Stimulated activated CD4-positive, alpha-beta T cell treated with anti-CD3 and anti-CD28 coated beads, TNF-alpha, amount 100 ng/mL, for 24 hours (primary cell): ENCODE measurements at regions not wholly inside any gene's neighbourhood (a gene's known extent, or its start where the extent isn't known, plus 50 kb on each side); places are given as distances from the start of the nearest gene placed in this dataset.
"Not testable (repeated sequence)": the region's sequence is repeated elsewhere in the genome, so short reads cannot be mapped to it uniquely, and the experiment has no call there.

Experiments used
- DNase-seq, 3 experiments: peaks; one replicate each; pipeline ENCODE4 v3.0.0-alpha.2; 2020; ENCODE audit warnings: low read depth in 3 of 3

DNA sequence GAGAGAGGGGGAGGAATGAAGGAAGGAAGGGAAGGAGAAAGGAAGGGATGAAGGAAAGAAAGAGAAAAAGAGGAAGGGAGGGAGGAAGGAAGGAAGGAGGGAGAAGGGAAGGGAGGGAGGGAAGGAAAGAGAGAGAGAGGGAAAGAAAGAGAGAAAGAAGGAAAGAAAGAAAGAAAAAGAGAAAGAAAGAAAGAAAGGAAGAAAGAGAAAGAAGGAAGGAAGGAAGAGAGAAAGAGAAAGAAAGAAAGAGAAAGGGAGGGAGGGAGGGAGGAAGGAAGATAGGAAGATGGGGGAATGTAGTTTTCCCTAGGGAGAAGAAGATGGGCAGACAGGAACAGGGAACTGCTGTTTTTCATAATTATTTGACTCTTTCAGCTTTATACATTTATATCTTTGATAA, 115.1 kb upstream of the CXADR start:
- no peak for DNase-seq

DNA sequence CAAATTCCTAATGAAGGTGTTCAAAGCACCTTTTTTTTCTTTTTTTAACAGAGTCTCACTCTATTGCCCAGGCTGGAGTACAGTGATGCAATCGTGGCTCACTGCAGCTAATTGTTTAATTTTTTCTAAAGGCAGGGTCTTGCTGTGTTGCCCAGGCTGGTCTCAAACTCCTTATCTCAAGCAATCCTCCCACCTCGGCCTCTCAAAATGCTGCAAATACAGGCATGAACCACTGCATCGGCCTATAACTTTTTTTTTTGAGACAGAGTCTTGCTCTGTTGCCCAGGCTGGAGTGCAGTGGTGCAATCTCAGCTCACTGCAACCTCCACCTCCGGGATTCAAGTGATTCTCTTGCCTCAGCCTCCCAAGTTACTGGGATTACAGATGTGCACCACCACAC, 113.9 kb upstream of the CXADR start:
- not testable (repeated sequence) for DNase-seq

DNA sequence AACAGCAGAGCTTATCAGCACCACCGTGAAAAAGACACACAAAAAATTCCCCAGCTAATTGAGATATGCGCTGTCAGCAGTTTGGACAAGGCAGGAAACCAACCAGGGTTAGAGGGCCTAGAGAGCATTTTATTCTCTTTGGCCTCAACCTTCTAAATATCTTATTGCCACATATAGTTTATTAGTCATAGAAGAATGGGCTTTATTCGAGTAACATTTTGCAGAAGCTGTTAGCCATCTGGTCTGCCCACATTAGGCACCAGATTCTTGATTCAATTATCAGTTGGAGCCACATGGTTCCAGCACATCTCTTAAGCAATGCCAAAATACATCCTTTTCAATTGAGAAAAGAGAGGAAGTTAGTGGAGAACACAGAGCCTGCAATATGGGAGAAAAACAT, 109.9 kb upstream of the CXADR start:
- no peak for DNase-seq

GRCh38 chr21:17406202-17406601, 106.6 kb upstream of the CXADR start:
- no peak for DNase-seq

DNA sequence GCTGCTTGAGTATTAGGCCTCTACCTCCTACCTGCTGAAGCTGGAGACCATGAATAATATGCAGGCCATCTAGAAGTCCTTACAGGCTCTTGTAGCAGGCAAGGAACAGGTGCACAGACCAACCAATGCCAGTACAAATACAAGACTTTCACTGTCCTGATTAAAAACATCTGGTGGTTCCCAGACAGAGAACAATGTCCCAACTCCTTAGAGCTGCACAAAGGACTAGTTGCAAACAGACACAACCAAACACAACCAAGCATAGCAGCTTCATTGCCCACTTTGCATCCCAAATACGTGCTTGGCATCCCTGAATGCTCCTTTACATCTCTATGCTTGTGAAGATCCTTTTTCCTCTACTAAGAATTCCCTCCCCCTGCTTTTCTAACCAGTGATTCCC, 98.1 kb upstream of the CXADR start:
- DNase-seq = no peak

DNA sequence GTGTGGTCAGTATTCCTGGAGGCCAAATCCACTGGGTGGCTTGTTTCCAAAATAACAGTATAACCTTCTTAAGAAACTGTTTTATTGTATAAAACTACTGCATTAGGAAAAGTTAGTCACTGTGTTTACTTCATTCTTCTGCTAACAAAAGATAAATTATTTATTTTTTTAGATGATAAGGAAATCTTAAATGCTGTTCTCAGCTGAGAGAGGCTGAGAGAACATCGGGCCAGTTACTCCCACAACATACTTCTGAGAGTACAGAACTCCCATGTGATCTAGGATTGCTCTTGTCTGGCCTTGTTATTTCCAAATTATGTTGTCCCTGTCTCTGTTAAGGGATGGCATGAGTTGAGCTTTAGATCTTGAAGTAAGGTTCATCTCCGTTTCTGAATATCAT, 96.7 kb upstream of the CXADR start:
- no peak for DNase-seq

GRCh38 chr21:17422931-17423330, 89.9 kb upstream of the CXADR start:
- no peak for DNase-seq

- DNase-seq = no peak
These were observed 85.7 kb upstream of the CXADR start for GRCh38 chr21:17427157-17427556.

- DNase-seq = no peak
These were observed 84.9 kb upstream of the CXADR start for GRCh38 chr21:17427831-17428483.

- DNase-seq = no peak
These were observed 84.4 kb upstream of the CXADR start for GRCh38 chr21:17428484-17428869.

DNA sequence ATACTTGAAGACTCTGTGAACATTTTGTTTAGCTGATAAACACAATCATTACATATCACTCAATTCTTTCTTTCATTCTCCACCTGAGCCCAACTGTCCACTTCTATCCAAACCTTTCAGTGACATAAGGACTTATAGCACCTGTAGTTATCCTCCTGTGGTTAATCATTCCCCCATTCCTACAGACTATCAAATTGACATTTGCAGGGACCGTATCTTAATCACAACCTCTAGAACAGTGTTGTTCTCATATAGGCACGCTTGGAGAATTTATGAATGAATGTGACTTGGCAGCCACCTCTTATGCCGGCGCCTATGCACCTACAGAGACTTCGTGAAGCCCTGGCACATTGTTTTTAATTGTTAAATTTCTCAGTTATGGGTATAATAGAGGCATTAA, 83.9 kb upstream of the CXADR start:
- no peak for DNase-seq

GRCh38 chr21:17429936-17430335, 82.9 kb upstream of the CXADR start:
- DNase-seq = no peak

DNA sequence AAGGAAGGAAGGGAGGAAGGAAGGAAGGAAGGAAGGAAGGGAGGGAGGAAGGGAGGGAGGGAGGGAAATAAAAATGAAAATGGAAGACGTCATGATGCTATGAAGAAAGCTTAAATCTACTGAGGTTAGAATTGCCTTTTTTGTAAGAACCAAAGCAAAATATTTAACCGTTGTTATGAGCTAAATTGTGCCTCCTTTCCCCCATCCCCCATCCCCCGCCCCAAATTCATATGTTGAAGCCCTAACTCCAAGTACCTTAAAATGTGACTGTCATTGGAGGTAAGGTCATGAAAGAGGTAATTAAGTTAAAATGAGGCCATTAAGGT, 80.1 kb upstream of the CXADR start:
- no peak for DNase-seq

DNA sequence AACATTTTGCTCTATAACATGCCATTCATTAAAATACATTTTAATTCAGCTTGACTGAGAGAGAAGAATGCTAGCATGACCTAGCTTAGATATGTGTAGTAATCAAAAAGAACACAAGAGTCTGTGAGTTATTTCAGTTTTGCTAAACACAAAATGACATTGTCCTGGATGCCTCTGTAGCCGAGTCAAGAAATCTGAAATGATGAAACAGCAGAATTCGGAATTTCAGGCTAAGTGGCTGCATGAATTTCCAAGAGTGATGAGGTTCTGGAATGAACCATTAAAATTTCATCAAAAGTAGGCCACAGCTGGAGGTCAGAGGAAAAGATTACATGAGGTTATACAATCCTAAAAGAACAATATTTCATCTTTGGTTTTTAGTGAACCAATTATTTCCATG, 79.1 kb upstream of the CXADR start:
- DNase-seq = no peak

DNA sequence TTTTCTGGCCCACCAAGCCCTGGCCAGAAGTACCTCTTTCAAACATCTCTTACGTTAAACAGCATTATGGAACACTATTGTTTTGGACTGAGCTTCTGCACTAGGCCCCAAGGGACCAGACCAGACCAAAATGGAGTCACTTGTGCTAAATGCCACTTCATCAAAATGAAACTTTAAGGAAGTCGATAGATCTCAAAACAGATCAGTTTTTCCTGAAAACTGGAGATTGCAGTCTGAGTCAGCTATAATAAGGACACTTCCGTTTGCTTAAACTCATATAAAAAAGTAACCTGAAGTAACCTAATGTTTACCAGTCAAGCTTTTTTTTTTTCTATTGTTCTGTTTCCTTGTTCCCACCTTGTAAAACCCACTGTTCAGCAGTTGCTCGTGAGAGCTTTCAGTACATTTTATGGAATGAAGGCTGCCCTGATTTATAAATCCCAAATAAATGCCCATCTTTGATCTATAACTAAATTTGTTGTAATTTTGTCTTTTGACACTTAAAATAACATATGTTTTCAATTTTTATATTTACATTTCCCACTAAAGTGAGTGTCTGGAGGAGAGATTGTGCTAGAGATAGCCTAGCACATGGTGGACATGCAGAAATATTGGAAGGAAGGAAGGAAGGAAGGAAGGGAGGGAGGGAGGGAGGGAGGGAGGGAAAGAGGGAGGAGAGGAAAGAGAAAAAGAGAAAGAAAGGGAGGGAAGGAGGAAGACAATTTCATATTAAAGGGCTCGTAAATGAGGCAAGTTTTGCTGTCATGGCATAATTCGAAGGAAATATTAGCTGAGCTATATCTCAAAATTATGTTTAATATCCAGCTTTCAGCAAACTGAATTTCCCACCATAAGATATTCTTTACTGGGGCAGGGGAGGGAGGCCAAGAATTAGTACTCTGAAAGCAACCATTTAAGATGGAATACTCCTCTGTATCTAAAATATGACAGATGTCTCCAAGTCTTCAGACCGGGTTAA, 77.0 kb upstream of the CXADR start:
- no peak for DNase-seq

DNA sequence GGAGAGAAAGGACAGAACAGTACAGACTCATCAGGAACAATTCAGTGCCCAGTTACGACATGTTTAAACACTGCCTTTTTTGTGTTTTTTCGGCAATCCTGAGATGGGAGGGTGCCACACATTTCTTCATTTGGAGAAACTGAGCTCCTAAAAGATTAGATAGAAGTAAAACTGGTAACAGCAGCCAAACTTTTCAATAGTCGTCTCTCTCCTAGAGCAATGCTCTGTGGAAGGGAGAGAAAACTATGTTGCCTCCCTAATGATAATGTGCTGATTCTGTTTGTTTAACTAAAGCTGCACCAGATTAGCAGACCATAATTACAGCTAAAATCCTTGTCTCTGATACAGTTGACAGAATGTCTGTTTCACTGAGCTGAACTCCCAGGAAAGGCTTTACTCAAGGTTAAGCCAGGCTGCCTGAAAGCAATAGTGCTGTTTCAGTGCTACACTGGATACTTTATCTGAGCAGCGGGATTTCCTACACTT, 76.2 kb upstream of the CXADR start:
- DNase-seq = no peak

- no peak for DNase-seq
These were observed 74.2 kb upstream of the CXADR start for GRCh38 chr21:17438635-17439034.

- DNase-seq = no peak
These were observed 71.9 kb upstream of the CXADR start for GRCh38 chr21:17440969-17441368.

DNA sequence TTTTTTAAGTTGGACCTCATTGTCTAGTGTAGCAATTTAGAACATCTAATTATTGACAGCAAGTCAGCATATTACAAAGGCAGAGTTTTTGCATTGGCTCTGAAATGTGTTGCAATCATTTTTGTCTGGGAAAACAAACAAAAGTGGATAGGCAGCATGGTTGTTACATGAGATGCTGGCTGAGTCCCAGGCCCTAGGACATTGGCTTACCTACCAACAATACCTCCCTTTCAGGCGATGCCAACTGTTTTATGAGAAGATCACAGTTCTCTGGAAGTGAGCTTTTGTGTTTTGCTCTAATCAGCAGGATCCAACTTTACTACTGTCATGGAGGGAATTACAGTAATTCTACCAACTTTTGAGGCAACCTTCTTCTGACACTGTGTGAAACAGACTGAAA, 71.5 kb upstream of the CXADR start:
- no peak for DNase-seq

DNA sequence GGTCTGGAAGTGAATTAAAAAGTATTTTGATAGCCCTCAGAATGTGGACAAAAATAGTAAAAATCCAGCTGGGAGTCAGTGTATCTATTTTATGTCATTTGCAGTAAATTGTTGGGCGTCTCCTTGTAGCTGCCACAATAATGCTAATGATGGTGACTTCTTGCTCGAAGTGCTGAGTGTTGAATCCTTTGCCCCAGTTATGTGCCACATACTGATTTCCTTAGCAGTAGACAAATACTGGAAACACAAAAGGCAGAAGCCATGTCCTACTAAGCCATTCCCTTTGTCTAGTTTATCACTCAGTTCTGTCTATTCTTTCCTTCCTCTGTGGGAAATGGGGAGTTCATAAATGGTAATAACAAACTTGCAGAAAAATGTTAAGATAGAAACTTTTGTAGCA, 70.7 kb upstream of the CXADR start:
- no peak for DNase-seq

DNA sequence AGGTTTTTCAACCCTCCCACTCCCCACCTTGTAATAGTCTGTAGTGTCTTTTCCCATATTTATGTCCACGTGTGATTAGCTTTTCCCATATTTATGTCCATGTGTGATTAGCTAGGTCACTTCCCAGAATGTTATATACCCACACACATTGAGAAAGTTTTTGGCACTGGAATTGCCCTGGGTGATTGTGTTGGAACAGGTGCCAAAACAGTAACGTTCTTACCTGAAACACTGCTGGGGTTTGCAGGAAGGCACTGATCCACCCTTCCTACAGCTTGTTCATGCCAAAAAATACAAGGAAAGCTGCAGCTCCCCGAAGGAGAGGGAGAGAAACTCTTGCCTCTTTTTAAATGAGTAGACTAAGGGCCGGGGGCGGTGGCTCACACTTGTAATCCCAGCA, 68.0 kb upstream of the CXADR start:
- DNase-seq = no peak

GRCh38 chr21:17446737-17447136, 66.1 kb upstream of the CXADR start:
- no peak for DNase-seq

DNA sequence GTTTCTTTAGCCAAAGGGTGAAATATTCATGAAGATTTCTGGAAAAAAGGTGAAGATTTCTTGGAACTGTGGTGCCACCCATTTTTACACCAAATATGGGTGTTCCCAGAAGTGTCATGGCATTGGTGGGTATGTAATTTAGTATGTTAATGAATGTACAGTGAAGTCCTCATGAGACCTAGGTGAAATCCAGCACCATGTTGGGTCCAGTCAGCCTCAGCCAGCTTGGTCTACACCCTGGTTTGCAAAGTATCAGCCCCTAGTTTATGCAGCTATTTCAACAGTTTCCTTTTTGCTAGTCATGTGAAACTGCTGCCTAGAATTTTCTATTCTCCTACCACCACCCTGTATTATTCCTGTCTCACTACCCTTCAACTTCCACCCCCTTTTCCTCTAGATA, 63.1 kb upstream of the CXADR start:
- DNase-seq = no peak
